Endothelial cell of umbilical vein (primary cell): ENCODE measurements at regions not wholly inside any gene's neighbourhood (a gene's known extent, or its start where the extent isn't known, plus 50 kb on each side); places are given as distances from the start of the nearest gene placed in this dataset.
"Not testable (repeated sequence)": the region's sequence is repeated elsewhere in the genome, so short reads cannot be mapped to it uniquely, and the experiment has no call there.

Experiments used
- BruUV-seq: library from RNA; stranded (reverse); fragments of 400-500 nt; replicated peaks from 2 replicates; lab custom pipeline; 2021; lab: Mats Ljungman, UMichigan
- CTCF ChIA-PET: fragments of 300-600, 350-600 bp; sonication (Branson Sonifier 250); formaldehyde crosslinking; loops from one replicate; lab custom pipeline; 2021; ENCODE audit warnings: antibody characterized with exemption, inconsistent platforms; lab: Charles Lee
- POLR2A ChIA-PET: fragments of 300-600, 350-600 bp; sonication (Branson Sonifier 250); formaldehyde crosslinking; loops from one replicate; lab custom pipeline; 2021; ENCODE audit warnings: antibody characterized with exemption, inconsistent platforms; lab: Charles Lee
- DNase-seq: peaks from one replicate; pipeline ENCODE4 v3.0.0-alpha.2; 2011; ENCODE audit warnings: low read depth, low spot score
- FAIRE-seq: peaks from 2 replicates; lab custom pipeline; 2011; peaks lifted over from hg19 to GRCh38; lab: Jason Lieb, UNC
- H2AFZ ChIP-seq: 2 replicates; pipeline ENCODE4 v1.6.0; 2012; ENCODE audit warnings: low read depth, low read length, control low read depth, inconsistent platforms
- H3K27ac ChIP-seq: 2 replicates; pipeline ENCODE4 v1.5.1; 2011; ENCODE audit warnings: low read depth, mild to moderate bottlenecking, control low read depth, low read length, moderate library complexity; ENCODE audit not compliant: insufficient read depth
- H3K27me3 ChIP-seq, 2 experiments: 2 replicates each; pipeline versions ENCODE4 v1.6.0 to v1.6.1; 2011; ENCODE audit warnings: low read length in 2 of 2, mixed read lengths in 1 of 2; ENCODE audit not compliant: control insufficient read depth in 2 of 2, insufficient read depth in 2 of 2
- H3K36me3 ChIP-seq, 2 experiments: 2 replicates in 1 of 2; 3 replicates in 1 of 2; pipeline ENCODE4 v1.5.1; 2011; ENCODE audit warnings: low read length in 2 of 2, mild to moderate bottlenecking in 1 of 2, moderate library complexity in 1 of 2; ENCODE audit not compliant: control insufficient read depth in 2 of 2, insufficient read depth in 2 of 2; ENCODE audit errors: extremely low read depth in 1 of 2
- H3K4me1 ChIP-seq: 3 replicates; pipeline ENCODE4 v1.5.1; 2011; ENCODE audit warnings: mild to moderate bottlenecking, low read length; ENCODE audit not compliant: control insufficient read depth, insufficient read depth; ENCODE audit errors: extremely low read depth
- H3K4me2 ChIP-seq: 2 replicates; pipeline ENCODE4 v1.6.1; 2011; ENCODE audit warnings: low read length, control low read depth, mixed read lengths; ENCODE audit not compliant: insufficient read depth
- H3K4me3 ChIP-seq, 3 experiments: fragments of 200-600 bp in 1 of 3; sonication (generic), shearing (Covaris generic) in 1 of 3; replicated peaks in 1 of 3; 2 replicates each; pipeline ENCODE4 v1.5.1; 2011 to 2016; ENCODE audit warnings: control low read depth in 3 of 3, low read length in 3 of 3, mild to moderate bottlenecking in 2 of 3, inconsistent platforms in 1 of 3, low read depth in 1 of 3, moderate library complexity in 1 of 3; ENCODE audit not compliant: insufficient read depth in 1 of 3
- H3K79me2 ChIP-seq: 2 replicates; pipeline ENCODE4 v1.6.0; 2012; ENCODE audit warnings: low read length, inconsistent platforms; ENCODE audit not compliant: control insufficient read depth, insufficient read depth
- H3K9ac ChIP-seq: replicated peaks from 2 replicates; pipeline ENCODE3; 2011; ENCODE audit warnings: low read length, control low read depth; ENCODE audit not compliant: insufficient read depth; ENCODE audit errors: extremely low read depth
- H3K9me1 ChIP-seq: replicated peaks from 3 replicates; pipeline ENCODE4 v1.6.0; 2011; ENCODE audit warnings: mild to moderate bottlenecking, low read length; ENCODE audit not compliant: control insufficient read depth, insufficient read depth; ENCODE audit errors: extremely low read depth
- H3K9me3 ChIP-seq: replicated peaks from 2 replicates; pipeline ENCODE4 v1.5.1; 2012; ENCODE audit warnings: low read length, inconsistent platforms; ENCODE audit not compliant: control insufficient read depth, insufficient read depth
- H4K20me1 ChIP-seq: replicated peaks from 2 replicates; pipeline ENCODE3; 2011; ENCODE audit warnings: mild to moderate bottlenecking, low read length; ENCODE audit not compliant: control insufficient read depth, insufficient read depth; ENCODE audit errors: extremely low read depth
- EZH2 ChIP-seq: IDR thresholded peaks from 2 replicates; pipeline ENCODE4 v1.6.1; 2012; ENCODE audit warnings: borderline replicate concordance, low read depth, mild to moderate bottlenecking, moderate library complexity, low read length, inconsistent platforms; ENCODE audit not compliant: severe bottlenecking
- FOS ChIP-seq: IDR thresholded peaks from 2 replicates; pipeline ENCODE4 v1.6.1; 2011; ENCODE audit warnings: mild to moderate bottlenecking, low read length, moderate library complexity, borderline replicate concordance; ENCODE audit not compliant: insufficient read depth
- GATA2 ChIP-seq: IDR thresholded peaks from 2 replicates; pipeline ENCODE4 v1.7.0; 2011; ENCODE audit warnings: low read depth, mild to moderate bottlenecking, moderate library complexity, mixed read lengths, low read length; ENCODE audit not compliant: insufficient read length, insufficient read depth
- dilution Hi-C: fragments of 300-500 bp; cut with MboI; formaldehyde crosslinking; loops from one replicate; pipeline ENCODE4 v1.15.0; 2019; ENCODE audit warnings: low sequenced_read_pairs; ENCODE audit not compliant: extremely low pct_ligation_motif_present
- intact Hi-C: fragments of 100-400 bp; cut with micrococcal nuclease; formaldehyde crosslinking; loops from one replicate; pipeline ENCODE4 v1.10.0; 2022

DNA sequence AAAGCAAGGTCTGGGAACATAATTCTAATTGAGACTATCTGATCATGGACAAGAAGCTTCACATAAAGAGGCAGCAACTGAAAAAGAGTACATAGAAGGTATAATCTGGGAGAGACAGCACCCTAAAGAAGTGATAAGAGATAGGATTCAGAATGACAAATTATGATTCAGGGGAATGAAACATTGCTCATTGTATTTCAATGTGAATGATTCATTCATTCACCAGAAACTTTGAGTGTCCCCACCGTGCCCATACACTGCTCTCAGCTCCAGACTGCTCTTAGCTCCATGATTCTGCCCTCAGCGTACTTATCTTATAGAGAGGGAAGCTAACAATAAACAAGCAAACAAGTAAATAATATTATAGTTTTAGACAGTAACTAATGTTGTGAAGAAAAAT is 329.3 kb upstream of the IRAK1BP1 start:
- Histone ChIP-seq H3K79me2 (no peaks in the 10 kb centered on the region), H3K4me3 (no peak overlapping the region), H2AFZ (no peak overlapping the region), H3K27ac (no peak overlapping the region), H3K36me3 (no peaks in the 10 kb centered on the region), H3K27me3 (no peaks in the 10 kb centered on the region), H4K20me1 (no peaks in the 10 kb centered on the region), H3K9ac (no peak overlapping the region), H3K9me1 (no peaks in the 10 kb centered on the region), H3K9me3 (no peaks in the 10 kb centered on the region), H3K4me1 (peaks cover 23% of the 10 kb centered on the region), H3K4me2 (no peak overlapping the region)
- POLR2A ChIA-PET, result no interaction called here
- dilution Hi-C loops, result no loop called here
- FAIRE-seq (no peak), DNase-seq (peak; percentile 27)
- TF ChIP-seq EZH2, result no peak
- peak; percentile 76 for TF ChIP-seq GATA2
- TF ChIP-seq FOS, result peak; percentile 81
- intact Hi-C loops, result no loop called here
- BruUV-seq, result no TSS peak
- CTCF ChIA-PET, result interaction anchor here (1.0 to 1.9 kb wide), 2 partner anchors 14 to 27 kb away, joined by 4 read pairs; no protein-coding TSS in a partner anchor

GRCh38 chr6:78547636-78548035 is 319.7 kb upstream of the IRAK1BP1 start:
- H3K27ac ChIP-seq, dilution Hi-C loops, BruUV-seq, CTCF ChIA-PET, FAIRE-seq, H2AFZ ChIP-seq, H3K4me2 ChIP-seq, H3K36me3 ChIP-seq, DNase-seq, H4K20me1 ChIP-seq, H3K9ac ChIP-seq, POLR2A ChIA-PET, H3K4me3 ChIP-seq, H3K79me2 ChIP-seq, H3K4me1 ChIP-seq, H3K9me1 ChIP-seq, H3K9me3 ChIP-seq, H3K27me3 ChIP-seq: not testable (repeated sequence)
- intact Hi-C loops, result loop anchor here (1.0 kb wide), 1 partner anchor 12 kb away; no protein-coding TSS in a partner anchor
